Suprapubic skin (tissue), 4 donors: ENCODE measurements at regions not wholly inside any gene's neighbourhood (a gene's known extent, or its start where the extent isn't known, plus 50 kb on each side); places are given as distances from the start of the nearest gene placed in this dataset.

Source experiments
- DNase-seq, 2 donors: peaks; one replicate each; pipeline ENCODE4 v3.0.0-alpha.2; 2019; ENCODE audit warnings: low spot score in 2 of 2
- H3K27ac ChIP-seq: fragments of 200-600 bp; sonication (generic); one replicate; pipeline ENCODE4 v1.5.1; 2019
- H3K27me3 ChIP-seq: fragments of 200-600 bp; sonication (generic); one replicate; pipeline ENCODE4 v1.5.1; 2019
- H3K36me3 ChIP-seq: fragments of 200-600 bp; sonication (generic); one replicate; pipeline ENCODE4 v1.5.1; 2019
- H3K4me1 ChIP-seq: fragments of 200-600 bp; sonication (generic); one replicate; pipeline ENCODE4 v1.5.1; 2019
- H3K4me3 ChIP-seq: fragments of 200-600 bp; sonication (generic); one replicate; pipeline ENCODE4 v1.5.1; 2019; ENCODE audit warnings: mild to moderate bottlenecking
- H3K9me3 ChIP-seq: fragments of 200-600 bp; sonication (generic); one replicate; pipeline ENCODE4 v1.5.1; 2019
- EP300 ChIP-seq: sonication (generic); formaldehyde crosslinking; IDR thresholded peaks from one replicate; pipeline ENCODE4 v1.6.1; 2017; ENCODE audit warnings: antibody characterized with exemption
- POLR2A ChIP-seq, 2 donors: fragments of 450-650 bp; IDR thresholded peaks; one replicate each; pipeline ENCODE4 v1.6.1; 2017; ENCODE audit warnings: antibody characterized with exemption in 2 of 2, mild to moderate bottlenecking in 2 of 2, moderate library complexity in 2 of 2
- POLR2AphosphoS5 ChIP-seq, 3 donors: sonication (generic); formaldehyde crosslinking; IDR thresholded peaks; one replicate each; pipeline ENCODE4 v1.6.1; 2017; ENCODE audit warnings: antibody characterized with exemption in 3 of 3
- WGBS: methylation state at CpG from one replicate; pipeline ENCODE4 v1.1.5; 2018; 5-methylcytosine and 5-hydroxymethylcytosine counted together
- TF ChIP-seq, protein P1 (sequence below), 2 donors: fragments of 200-600 bp in 1 of 2; fragments of 450-650 bp in 1 of 2; sonication (generic) in 1 of 2; IDR thresholded peaks; one replicate each; pipeline ENCODE4 v1.5.1; 2016 to 2019; ENCODE audit warnings: antibody characterized with exemption in 2 of 2, mild to moderate bottlenecking in 1 of 2, moderate library complexity in 1 of 2

DNA sequence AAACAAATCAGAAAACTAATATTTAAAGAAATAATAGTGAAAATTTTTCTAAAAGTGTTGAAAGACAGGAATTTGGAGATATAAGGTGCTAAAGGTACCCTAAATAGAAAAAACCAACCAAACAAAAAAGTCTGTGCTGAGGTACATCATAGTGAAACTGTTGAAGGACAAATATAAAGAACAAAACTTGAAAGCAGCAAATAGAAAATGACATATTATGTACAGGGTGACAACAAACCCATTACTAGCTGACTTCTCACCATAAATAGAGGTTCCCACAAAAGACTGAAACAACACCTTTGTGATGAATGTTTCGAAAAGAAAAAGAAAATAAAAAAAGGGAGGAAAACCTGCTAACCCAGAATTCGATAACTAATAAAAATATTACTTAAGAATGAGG, 502.5 kb upstream of the NECTIN3 start:
- DNase-seq: no peak
- no peak for TF ChIP-seq EP300
- TF ChIP-seq, protein P1, sequence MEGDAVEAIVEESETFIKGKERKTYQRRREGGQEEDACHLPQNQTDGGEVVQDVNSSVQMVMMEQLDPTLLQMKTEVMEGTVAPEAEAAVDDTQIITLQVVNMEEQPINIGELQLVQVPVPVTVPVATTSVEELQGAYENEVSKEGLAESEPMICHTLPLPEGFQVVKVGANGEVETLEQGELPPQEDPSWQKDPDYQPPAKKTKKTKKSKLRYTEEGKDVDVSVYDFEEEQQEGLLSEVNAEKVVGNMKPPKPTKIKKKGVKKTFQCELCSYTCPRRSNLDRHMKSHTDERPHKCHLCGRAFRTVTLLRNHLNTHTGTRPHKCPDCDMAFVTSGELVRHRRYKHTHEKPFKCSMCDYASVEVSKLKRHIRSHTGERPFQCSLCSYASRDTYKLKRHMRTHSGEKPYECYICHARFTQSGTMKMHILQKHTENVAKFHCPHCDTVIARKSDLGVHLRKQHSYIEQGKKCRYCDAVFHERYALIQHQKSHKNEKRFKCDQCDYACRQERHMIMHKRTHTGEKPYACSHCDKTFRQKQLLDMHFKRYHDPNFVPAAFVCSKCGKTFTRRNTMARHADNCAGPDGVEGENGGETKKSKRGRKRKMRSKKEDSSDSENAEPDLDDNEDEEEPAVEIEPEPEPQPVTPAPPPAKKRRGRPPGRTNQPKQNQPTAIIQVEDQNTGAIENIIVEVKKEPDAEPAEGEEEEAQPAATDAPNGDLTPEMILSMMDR (IDR thresholded peaks at IDR 0.05): no peak
- no peak for TF ChIP-seq POLR2A (IDR thresholded peaks at IDR 0.05)
- TF ChIP-seq POLR2AphosphoS5 (IDR thresholded peaks at IDR 0.05): no peak
- Histone ChIP-seq H3K4me3 (no peak overlapping the region), H3K9me3 (no peaks in the 10 kb centered on the region), H3K27ac (no peak overlapping the region), H3K36me3 (no peaks in the 10 kb centered on the region), H3K27me3 (no peaks in the 10 kb centered on the region), H3K4me1 (no peaks in the 10 kb centered on the region)
- 87% methylated on average over 2 of the region's 2 CpGs for WGBS

DNA sequence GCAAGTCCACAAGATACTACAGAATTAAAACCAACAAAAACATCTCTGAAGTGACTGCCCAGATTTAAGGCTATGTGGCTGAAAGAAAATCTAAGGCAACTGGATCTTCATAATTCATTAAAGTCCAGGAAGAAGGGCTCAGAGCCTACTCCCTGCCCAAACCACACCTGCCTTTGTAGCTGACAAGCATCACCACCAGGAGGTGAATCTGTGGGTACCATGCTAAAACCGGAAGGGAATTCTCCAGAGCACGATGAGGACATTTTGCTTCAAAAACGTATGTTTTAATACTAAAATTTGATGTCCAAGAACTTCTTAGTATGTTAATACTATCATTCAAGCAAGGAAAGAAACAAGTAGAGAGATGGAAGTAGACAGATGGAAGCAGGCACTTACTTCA, 495.9 kb upstream of the NECTIN3 start:
- Histone ChIP-seq H3K4me1 (no peaks in the 10 kb centered on the region), H3K4me3 (no peak overlapping the region), H3K27ac (no peak overlapping the region), H3K9me3 (no peaks in the 10 kb centered on the region), H3K36me3 (no peaks in the 10 kb centered on the region), H3K27me3 (no peaks in the 10 kb centered on the region)
- 82% methylated on average over 3 of the region's 3 CpGs for WGBS
- TF ChIP-seq, protein P1 (IDR thresholded peaks at IDR 0.05): no peak
- TF ChIP-seq EP300: no peak
- TF ChIP-seq POLR2A (IDR thresholded peaks at IDR 0.05): no peak
- no peak for TF ChIP-seq POLR2AphosphoS5 (IDR thresholded peaks at IDR 0.05)
- DNase-seq: no peak

DNA sequence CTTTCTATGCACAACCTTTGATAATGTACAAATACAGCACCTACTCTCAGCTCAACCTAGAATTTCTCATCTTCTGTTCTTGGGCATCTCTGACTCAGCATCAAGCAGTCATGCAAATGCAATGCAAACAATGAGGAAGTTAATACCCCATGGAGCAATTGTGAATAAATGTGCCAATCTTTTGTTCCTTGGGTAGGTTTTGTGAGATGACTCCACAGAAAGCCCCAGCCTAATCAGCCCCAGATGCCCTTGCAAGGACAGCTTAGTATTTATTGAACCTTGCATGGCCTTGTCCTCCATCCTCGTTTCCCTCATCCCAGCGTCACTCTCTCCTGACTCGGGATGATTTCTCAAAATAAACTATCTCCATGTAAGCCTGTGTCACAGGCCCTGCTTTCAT, 494.7 kb upstream of the NECTIN3 start:
- Histone ChIP-seq H3K4me3 (no peak overlapping the region), H3K36me3 (no peaks in the 10 kb centered on the region), H3K27me3 (no peaks in the 10 kb centered on the region), H3K9me3 (no peaks in the 10 kb centered on the region), H3K4me1 (no peaks in the 10 kb centered on the region), H3K27ac (no peak overlapping the region)
- TF ChIP-seq EP300: no peak
- TF ChIP-seq POLR2A (IDR thresholded peaks at IDR 0.05): no peak
- TF ChIP-seq POLR2AphosphoS5 (IDR thresholded peaks at IDR 0.05): no peak
- TF ChIP-seq, protein P1 (IDR thresholded peaks at IDR 0.05): no peak
- DNase-seq: no peak
- 57% methylated on average over 3 of the region's 3 CpGs for WGBS

DNA sequence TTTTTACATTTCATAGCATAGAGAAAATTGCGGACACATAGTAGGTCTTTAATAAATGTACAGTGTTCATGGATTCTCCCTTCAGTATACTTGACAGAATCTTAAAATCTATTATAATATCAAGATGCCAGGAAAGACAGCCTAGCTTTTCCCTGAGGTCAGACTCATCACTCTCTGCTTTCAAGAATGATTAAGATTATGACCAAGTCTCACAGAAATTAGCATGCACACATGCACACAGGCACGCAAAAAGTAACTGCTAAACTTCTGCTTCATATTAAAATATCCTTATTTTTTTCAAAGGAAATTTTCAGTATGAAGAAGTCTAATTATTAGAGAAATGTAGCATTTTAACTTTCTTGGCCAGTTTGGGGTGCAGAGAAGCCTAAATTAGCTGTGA, 493.8 kb upstream of the NECTIN3 start:
- WGBS: 71% methylated on average over 2 of the region's 2 CpGs
- DNase-seq: no peak
- H3K36me3 ChIP-seq: no peaks in the 10 kb centered on the region

DNA sequence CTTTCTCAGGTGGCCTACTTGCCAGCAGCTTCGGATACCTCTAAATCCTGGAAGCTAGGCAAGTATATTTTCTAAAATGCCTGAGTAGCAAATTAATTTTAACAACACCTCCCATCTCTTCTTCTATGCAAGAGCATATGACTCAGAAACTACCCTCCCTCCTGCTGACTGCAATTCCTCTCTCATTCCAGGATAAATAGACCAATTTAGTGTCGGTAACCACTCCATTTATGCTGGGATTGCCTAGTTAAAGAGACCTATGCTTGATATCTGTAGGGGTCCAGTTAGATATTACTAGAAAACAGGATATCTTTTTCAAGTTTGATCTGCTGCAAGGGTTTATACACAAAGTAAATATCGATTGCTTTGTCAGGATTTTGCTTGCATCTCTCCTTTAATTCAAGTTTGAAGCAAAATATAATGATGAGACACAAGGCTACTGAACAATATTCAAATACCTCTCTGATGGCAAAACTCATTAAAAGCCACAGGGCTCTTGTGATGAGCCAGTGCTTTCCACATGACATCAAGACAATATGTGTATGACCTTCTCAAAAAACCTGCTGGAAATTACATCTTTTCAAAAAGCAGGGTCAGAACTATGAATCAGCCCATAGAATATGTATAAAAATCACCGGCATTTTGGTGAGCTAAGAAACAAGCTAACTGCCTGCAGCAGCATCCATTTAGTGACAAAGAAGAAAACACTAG, 491.6 kb upstream of the NECTIN3 start:
- Histone ChIP-seq H3K9me3 (no peaks in the 10 kb centered on the region), H3K4me3 (no peak overlapping the region), H3K4me1 (no peaks in the 10 kb centered on the region), H3K27me3 (no peaks in the 10 kb centered on the region), H3K27ac (no peak overlapping the region), H3K36me3 (no peaks in the 10 kb centered on the region)
- TF ChIP-seq, protein P1 (IDR thresholded peaks at IDR 0.05): no peak
- TF ChIP-seq EP300 (no peak), POLR2A (IDR thresholded peaks at IDR 0.05) (no peak), POLR2AphosphoS5 (IDR thresholded peaks at IDR 0.05) (no peak)
- 83% methylated on average over 4 of the region's 4 CpGs for WGBS
- no peak for DNase-seq

More for the DNA sequence above, 493.8 kb upstream of the NECTIN3 start:
- H3K9me3 ChIP-seq: no peaks in the 10 kb centered on the region
- no peaks in the 10 kb centered on the region for H3K4me1 ChIP-seq
- TF ChIP-seq EP300 (no peak), POLR2AphosphoS5 (IDR thresholded peaks at IDR 0.05) (no peak), POLR2A (IDR thresholded peaks at IDR 0.05) (no peak)
- TF ChIP-seq, protein P1 (IDR thresholded peaks at IDR 0.05): no peak
- H3K27ac ChIP-seq: no peak overlapping the region
- no peak overlapping the region for H3K4me3 ChIP-seq
- no peaks in the 10 kb centered on the region for H3K27me3 ChIP-seq
